ENCODE measurements at regions not wholly inside any gene's neighbourhood (a gene's known extent, or its start where the extent isn't known, plus 50 kb on each side); places are given as distances from the start of the nearest gene placed in this dataset.

DNA sequence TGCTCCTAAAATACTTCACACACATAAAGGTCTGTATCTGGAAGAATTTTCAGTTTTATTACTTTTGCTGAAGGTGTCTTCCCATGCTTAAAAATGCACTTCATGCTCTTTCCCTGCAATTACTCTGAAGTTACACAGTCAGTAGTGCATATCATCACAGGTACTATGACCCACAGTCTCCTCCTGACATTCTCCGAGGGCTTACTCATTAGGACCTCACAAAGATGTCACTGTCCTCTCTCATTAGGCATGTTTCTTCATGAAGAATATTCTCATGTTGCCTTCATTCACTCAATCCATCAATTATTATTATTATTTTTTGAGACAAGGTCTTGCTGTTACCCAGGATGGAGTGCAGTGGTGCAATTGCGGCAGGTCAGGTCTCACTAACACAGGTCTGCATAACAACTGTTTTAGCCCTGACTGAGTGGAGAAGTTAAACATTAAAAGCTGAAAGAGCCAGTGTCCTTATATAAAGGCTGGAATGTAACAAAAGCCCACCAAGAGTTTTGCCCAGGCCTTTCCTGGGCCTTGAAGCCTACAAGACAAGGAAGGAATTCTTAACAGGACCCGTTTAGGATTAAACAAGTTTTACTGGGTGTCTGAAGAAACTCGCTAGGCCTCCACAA, 119.5 kb upstream of the WSCD2 start:
- no peak for DNase-seq (ENCODE audit: low spot score)
- CTCF ChIA-PET, result no interaction called here
- no peak overlapping the region for H3K27ac ChIP-seq
- POLR2A ChIA-PET (ENCODE audit: low non-redundant PET), result no interaction called here
- TF ChIP-seq, protein P1, sequence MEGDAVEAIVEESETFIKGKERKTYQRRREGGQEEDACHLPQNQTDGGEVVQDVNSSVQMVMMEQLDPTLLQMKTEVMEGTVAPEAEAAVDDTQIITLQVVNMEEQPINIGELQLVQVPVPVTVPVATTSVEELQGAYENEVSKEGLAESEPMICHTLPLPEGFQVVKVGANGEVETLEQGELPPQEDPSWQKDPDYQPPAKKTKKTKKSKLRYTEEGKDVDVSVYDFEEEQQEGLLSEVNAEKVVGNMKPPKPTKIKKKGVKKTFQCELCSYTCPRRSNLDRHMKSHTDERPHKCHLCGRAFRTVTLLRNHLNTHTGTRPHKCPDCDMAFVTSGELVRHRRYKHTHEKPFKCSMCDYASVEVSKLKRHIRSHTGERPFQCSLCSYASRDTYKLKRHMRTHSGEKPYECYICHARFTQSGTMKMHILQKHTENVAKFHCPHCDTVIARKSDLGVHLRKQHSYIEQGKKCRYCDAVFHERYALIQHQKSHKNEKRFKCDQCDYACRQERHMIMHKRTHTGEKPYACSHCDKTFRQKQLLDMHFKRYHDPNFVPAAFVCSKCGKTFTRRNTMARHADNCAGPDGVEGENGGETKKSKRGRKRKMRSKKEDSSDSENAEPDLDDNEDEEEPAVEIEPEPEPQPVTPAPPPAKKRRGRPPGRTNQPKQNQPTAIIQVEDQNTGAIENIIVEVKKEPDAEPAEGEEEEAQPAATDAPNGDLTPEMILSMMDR (conservative IDR thresholded peaks at IDR 0.05; ENCODE audit: low read depth), result no peak

DNA sequence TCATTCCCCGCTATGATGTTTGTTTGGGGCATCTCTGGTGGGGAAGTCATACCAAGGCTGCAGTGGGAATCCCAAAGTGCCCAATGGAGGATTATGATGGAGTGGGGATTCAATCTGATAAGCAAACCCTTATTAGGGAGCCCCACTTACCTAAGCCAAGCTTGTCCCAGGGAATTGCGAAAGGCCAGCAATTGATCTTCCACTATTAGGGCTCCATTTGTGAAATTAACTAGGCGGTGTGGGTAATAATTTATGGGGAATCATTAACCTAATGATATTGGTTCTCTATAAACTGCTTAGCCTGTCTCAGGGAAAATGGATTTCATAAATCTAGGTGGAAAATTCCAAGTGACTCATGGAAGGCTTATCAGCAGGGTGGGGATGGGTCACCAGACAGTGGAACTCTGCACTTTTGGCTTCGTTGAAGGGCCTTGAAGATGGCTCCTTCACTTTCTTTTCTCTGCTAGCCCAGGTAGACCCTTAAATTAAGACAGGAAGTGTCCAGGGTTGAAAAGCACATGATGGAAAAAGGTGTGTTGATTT, 113.0 kb upstream of the WSCD2 start:
- ChIA-PET POLR2A (ENCODE audit: low non-redundant PET) (no interaction called here), CTCF (no interaction called here)
- H3K27ac ChIP-seq, result no peak overlapping the region
- no peak for DNase-seq (ENCODE audit: low spot score)
- TF ChIP-seq, protein P1 (conservative IDR thresholded peaks at IDR 0.05; ENCODE audit: low read depth), result no peak

DNA sequence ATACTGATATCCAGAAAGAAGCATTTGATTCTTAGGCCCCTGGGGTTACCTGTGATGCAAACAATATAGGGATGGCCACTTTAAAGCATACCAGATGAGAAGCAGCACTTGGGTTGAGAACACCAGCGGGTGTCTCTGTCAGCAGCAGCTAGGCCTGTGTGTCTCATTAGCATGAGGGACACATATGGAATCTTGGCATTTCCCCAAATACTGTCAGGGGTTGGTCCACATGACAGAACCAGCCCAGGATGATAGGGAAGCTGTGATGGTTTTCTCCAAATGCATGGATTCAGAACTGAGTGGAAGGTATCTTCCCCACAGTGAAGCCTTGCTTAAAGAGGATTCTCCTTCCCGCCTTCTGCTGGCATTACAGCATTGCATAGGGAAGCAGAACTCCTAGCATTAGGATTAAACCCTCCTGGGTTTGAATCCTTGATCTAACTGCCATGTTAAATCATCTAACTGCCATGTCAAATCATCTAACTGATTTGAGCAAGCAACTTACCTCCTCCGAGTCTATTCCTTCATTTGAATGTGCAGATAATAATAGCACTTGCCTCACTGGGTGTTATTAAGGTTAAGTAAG, 111.5 kb upstream of the WSCD2 start:
- ChIA-PET CTCF (no interaction called here), POLR2A (ENCODE audit: low non-redundant PET) (no interaction called here)
- no peak overlapping the region for H3K27ac ChIP-seq
- no peak for DNase-seq (ENCODE audit: low spot score)
- TF ChIP-seq, protein P1 (conservative IDR thresholded peaks at IDR 0.05; ENCODE audit: low read depth), result no peak

DNA sequence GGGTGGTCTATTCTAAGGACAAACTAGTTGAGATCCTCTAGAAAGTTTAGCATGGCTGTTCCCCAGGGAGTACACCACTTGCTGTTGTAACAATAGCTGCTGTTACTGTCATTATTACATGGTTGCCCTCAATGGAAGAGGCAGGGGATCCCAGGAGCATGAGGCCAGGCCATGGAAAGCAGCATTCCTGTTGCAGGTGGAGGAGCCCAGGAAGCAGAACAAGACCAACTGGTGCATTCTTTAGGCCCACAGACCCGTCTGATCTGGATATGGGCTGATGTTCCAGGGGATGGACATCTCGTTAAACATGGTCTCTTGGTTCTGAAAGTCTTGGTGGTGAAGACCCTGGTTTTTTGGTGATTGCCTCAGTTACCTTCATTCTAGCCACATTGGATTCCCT, 109.2 kb upstream of the WSCD2 start:
- TF ChIP-seq, protein P1 (conservative IDR thresholded peaks at IDR 0.05; ENCODE audit: low read depth), result no peak
- H3K27ac ChIP-seq, result no peak overlapping the region
- DNase-seq (ENCODE audit: low spot score), result no peak
- ChIA-PET POLR2A (ENCODE audit: low non-redundant PET) (no interaction called here), CTCF (interaction anchor here (0.6 to 0.7 kb wide), 2 partner anchors 125 to 683 kb away, joined by 3 to 5 read pairs; no protein-coding TSS in a partner anchor)

DNA sequence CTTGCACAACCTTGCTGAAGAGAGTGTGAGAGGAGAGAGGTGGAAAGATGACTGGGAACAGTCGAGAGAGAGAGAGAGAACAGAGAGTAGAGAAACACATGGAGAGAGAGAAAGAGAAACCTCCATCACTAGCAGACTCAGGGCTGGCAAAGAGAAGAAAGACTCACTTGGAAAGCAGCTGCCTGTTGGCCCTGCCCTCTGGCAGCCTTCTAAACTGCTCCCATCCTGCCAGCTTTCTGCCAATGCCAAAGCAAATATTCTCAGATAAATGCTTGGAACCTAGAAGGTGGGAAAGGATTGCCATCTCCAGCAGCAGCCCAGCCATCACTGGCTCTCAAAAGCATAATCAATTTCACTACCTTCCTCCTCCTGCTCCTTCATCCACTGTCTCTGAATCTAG, 107.9 kb upstream of the WSCD2 start:
- ChIA-PET CTCF (no interaction called here), POLR2A (ENCODE audit: low non-redundant PET) (no interaction called here)
- no peak overlapping the region for H3K27ac ChIP-seq
- TF ChIP-seq, protein P1 (conservative IDR thresholded peaks at IDR 0.05; ENCODE audit: low read depth), result no peak
- DNase-seq (ENCODE audit: low spot score), result no peak

DNA sequence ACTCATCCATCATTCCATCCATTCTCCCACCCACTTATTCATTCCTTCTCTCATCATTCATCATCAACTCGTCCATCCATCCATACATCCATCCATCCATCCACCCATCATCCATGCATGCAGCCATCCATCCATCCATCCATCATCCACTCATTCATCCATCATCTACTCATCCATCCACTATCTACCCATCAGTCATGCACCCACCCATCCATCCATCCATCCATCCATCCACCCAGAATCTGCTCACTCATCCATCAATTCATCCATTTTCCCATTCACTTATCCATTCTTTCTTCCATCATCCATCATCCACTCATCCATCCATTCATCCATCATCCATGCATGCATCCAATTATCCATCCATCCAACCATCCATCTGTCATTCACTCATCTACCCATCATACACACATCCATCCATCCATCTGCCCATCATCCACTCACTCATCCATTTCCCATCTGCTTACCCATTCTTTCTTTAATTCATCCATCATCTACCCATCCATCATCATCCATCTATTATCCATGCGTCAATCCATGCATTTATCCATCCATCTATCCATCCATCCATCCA, 107.1 kb upstream of the WSCD2 start:
- no peak overlapping the region for H3K27ac ChIP-seq
- ChIA-PET POLR2A (ENCODE audit: low non-redundant PET) (interaction anchor here (0.6 kb wide), 1 partner anchor 8 kb away, joined by 3 read pairs; no protein-coding TSS in a partner anchor), CTCF (no interaction called here)
- no peak for DNase-seq (ENCODE audit: low spot score)
- TF ChIP-seq, protein P1 (conservative IDR thresholded peaks at IDR 0.05; ENCODE audit: low read depth), result no peak

Measured in RWPE1 (cell line).